H1 (cell line): ENCODE measurements at regions not wholly inside any gene's neighbourhood (a gene's known extent, or its start where the extent isn't known, plus 50 kb on each side); places are given as distances from the start of the nearest gene placed in this dataset.
A peak's percentile ranks its signal among the peaks of the same experiment; 100 is the strongest.

Source experiments
- CTCF ChIA-PET: fragments of 300-600 bp; sonication (Branson Sonifier 250); formaldehyde crosslinking; loops from one replicate; lab custom pipeline; 2021; ENCODE audit not compliant: partially characterized antibody; lab: Charles Lee
- POLR2A ChIA-PET: fragments of 300-600 bp; sonication (Branson Sonifier 250); formaldehyde crosslinking; loops from one replicate; lab custom pipeline; 2021; ENCODE audit warnings: inconsistent platforms; ENCODE audit not compliant: partially characterized antibody; lab: Charles Lee
- DNase-seq, 2 experiments: peaks; one replicate each; pipeline versions ENCODE4 v3.0.0 to v3.0.0-alpha.2; 2010 to 2022; ENCODE audit warnings: low spot score in 2 of 2, low read depth in 1 of 2, mixed read lengths in 1 of 2
- FAIRE-seq: peaks from 2 replicates; lab custom pipeline; 2011; peaks lifted over from hg19 to GRCh38; lab: Jason Lieb, UNC
- H2AFZ ChIP-seq: 2 replicates; pipeline ENCODE4 v1.8.1; 2012; ENCODE audit warnings: low read length, inconsistent platforms
- H2AK5ac ChIP-seq: 2 replicates; pipeline ENCODE4 v1.6.1; 2013; ENCODE audit warnings: low read depth, low read length
- H2BK120ac ChIP-seq: replicated peaks from 2 replicates; pipeline ENCODE3; 2013; ENCODE audit warnings: low read depth, low read length, inconsistent platforms
- H2BK12ac ChIP-seq: 2 replicates; pipeline ENCODE4 v1.6.1; 2013; ENCODE audit warnings: low read depth, low read length
- H2BK15ac ChIP-seq: 2 replicates; pipeline ENCODE4 v1.6.1; 2013; ENCODE audit warnings: low read length
- H2BK20ac ChIP-seq: 2 replicates; pipeline ENCODE4 v1.6.1; 2013; ENCODE audit warnings: low read length
- H2BK5ac ChIP-seq: 2 replicates; pipeline ENCODE4 v1.6.1; 2013; ENCODE audit warnings: low read depth, low read length
- H3K14ac ChIP-seq: 2 replicates; pipeline ENCODE4 v1.6.1; 2013; ENCODE audit warnings: inconsistent platforms; ENCODE audit not compliant: insufficient read length
- H3K18ac ChIP-seq: 2 replicates; pipeline ENCODE4 v1.6.1; 2013; ENCODE audit warnings: low read length; ENCODE audit errors: extremely low read depth
- H3K23ac ChIP-seq: 2 replicates; pipeline ENCODE4 v1.6.1; 2013; ENCODE audit warnings: inconsistent platforms; ENCODE audit not compliant: insufficient read length
- H3K23me2 ChIP-seq: 2 replicates; pipeline ENCODE4 v1.6.1; 2013; ENCODE audit warnings: low read depth, low read length
- H3K27ac ChIP-seq: 2 replicates; pipeline ENCODE4 v1.6.1; 2011; ENCODE audit warnings: low read depth, low read length, inconsistent platforms
- H3K27me3 ChIP-seq, 4 experiments: replicated peaks in 1 of 4; 1 replicate in 1 of 4; 2 replicates in 3 of 4; pipeline versions ENCODE4 v1.6.1 to v1.8.1; 2011 to 2013; ENCODE audit warnings: low read length in 3 of 4, mild to moderate bottlenecking in 3 of 4, inconsistent platforms in 2 of 4, mixed read lengths in 2 of 4, moderate library complexity in 1 of 4; ENCODE audit not compliant: control insufficient read depth in 3 of 4, insufficient read depth in 3 of 4; ENCODE audit errors: extremely low read depth in 1 of 4
- H3K36me3 ChIP-seq, 4 experiments: 2 replicates each; pipeline versions ENCODE4 v1.6.1 to v1.8.1; 2011 to 2013; ENCODE audit warnings: mild to moderate bottlenecking in 4 of 4, low read length in 3 of 4, moderate library complexity in 2 of 4, control low read depth in 1 of 4, inconsistent platforms in 1 of 4; ENCODE audit not compliant: insufficient read depth in 4 of 4, control insufficient read depth in 2 of 4
- H3K4ac ChIP-seq: replicated peaks from 2 replicates; pipeline ENCODE3; 2013; ENCODE audit warnings: low read length, low read depth, mixed read lengths, inconsistent platforms; ENCODE audit not compliant: insufficient read length
- H3K4me1 ChIP-seq, 4 experiments: replicated peaks in 1 of 4; 1 replicate in 1 of 4; 2 replicates in 3 of 4; pipeline versions ENCODE4 v1.6.1 to v1.8.1; 2011 to 2013; ENCODE audit warnings: low read length in 3 of 4, inconsistent platforms in 2 of 4, mixed read lengths in 1 of 4; ENCODE audit not compliant: insufficient read depth in 4 of 4, control insufficient read depth in 3 of 4
- H3K4me2 ChIP-seq, 2 experiments: 2 replicates each; pipeline versions ENCODE4 v1.6.1 to v1.8.1; 2011 to 2013; ENCODE audit warnings: low read depth in 2 of 2, low read length in 2 of 2, control low read depth in 1 of 2, inconsistent platforms in 1 of 2, mild to moderate bottlenecking in 1 of 2; ENCODE audit not compliant: insufficient read depth in 1 of 2
- H3K4me3 ChIP-seq, 4 experiments: fragments of 200-600, 300-600 bp in 1 of 4; sonication (generic), shearing (Covaris generic), sonication (Bioruptor Twin) in 1 of 4; 2 replicates each; pipeline versions ENCODE4 v1.5.1 to v1.8.1; 2011 to 2016; ENCODE audit warnings: low read length in 4 of 4, low read depth in 3 of 4, control low read depth in 2 of 4, inconsistent platforms in 2 of 4, mild to moderate bottlenecking in 2 of 4, mixed read lengths in 1 of 4, moderate library complexity in 1 of 4; ENCODE audit not compliant: insufficient read depth in 2 of 4; ENCODE audit errors: extremely low read depth in 1 of 4
- H3K56ac ChIP-seq: replicated peaks from 2 replicates; pipeline ENCODE3; 2013; ENCODE audit warnings: low read depth, mild to moderate bottlenecking, mixed read lengths, low read length, inconsistent platforms; ENCODE audit not compliant: insufficient read length
- H3K79me1 ChIP-seq: 2 replicates; pipeline ENCODE4 v1.6.1; 2013; ENCODE audit warnings: low read depth, low read length, control low read depth
- H3K79me2 ChIP-seq, 2 experiments: 2 replicates each; pipeline versions ENCODE4 v1.6.1 to v1.8.1; 2012 to 2013; ENCODE audit warnings: low read length in 2 of 2, mild to moderate bottlenecking in 2 of 2, inconsistent platforms in 1 of 2; ENCODE audit not compliant: insufficient read depth in 2 of 2, control insufficient read depth in 1 of 2
- H3K9ac ChIP-seq, 4 experiments: replicated peaks in 1 of 4; 1 replicate in 1 of 4; 2 replicates in 3 of 4; pipeline versions ENCODE4 v1.6.1 to v1.8.1; 2011 to 2013; ENCODE audit warnings: low read depth in 3 of 4, low read length in 3 of 4, control low read depth in 2 of 4, mild to moderate bottlenecking in 2 of 4, moderate library complexity in 2 of 4, inconsistent platforms in 1 of 4; ENCODE audit errors: extremely low read depth in 1 of 4
- H3K9me3 ChIP-seq, 2 experiments: 2 replicates each; pipeline versions ENCODE4 v1.6.1 to v1.8.1; 2012 to 2013; ENCODE audit warnings: mild to moderate bottlenecking in 2 of 2, moderate library complexity in 2 of 2, control low read depth in 1 of 2, inconsistent platforms in 1 of 2, low read depth in 1 of 2, low read length in 1 of 2, mixed read lengths in 1 of 2; ENCODE audit not compliant: insufficient read depth in 2 of 2
- H4K20me1 ChIP-seq, 2 experiments: replicated peaks in 1 of 2; 2 replicates each; pipeline versions ENCODE3 to v1.8.1; 2011 to 2013; ENCODE audit warnings: inconsistent platforms in 2 of 2, low read length in 2 of 2, mild to moderate bottlenecking in 1 of 2; ENCODE audit not compliant: insufficient read depth in 2 of 2, control insufficient read depth in 1 of 2
- H4K5ac ChIP-seq: 2 replicates; pipeline ENCODE4 v1.6.1; 2013; ENCODE audit warnings: low read length, low read depth, mixed read lengths, inconsistent platforms; ENCODE audit not compliant: insufficient read length
- H4K8ac ChIP-seq: 2 replicates; pipeline ENCODE4 v1.8.0; 2013; ENCODE audit warnings: mild to moderate bottlenecking, moderate library complexity, low read length, inconsistent platforms; ENCODE audit not compliant: insufficient read depth; ENCODE audit errors: extremely low read depth
- H4K91ac ChIP-seq: replicated peaks from 2 replicates; pipeline ENCODE3; 2013; ENCODE audit warnings: low read length, mixed read lengths, inconsistent platforms; ENCODE audit not compliant: insufficient read length
- BCL11A ChIP-seq, 2 experiments: IDR thresholded peaks; one replicate each; pipeline ENCODE4 v1.6.1; 2011; ENCODE audit warnings: low read depth in 2 of 2, low read length in 2 of 2, mild to moderate bottlenecking in 2 of 2
- CBX5 ChIP-seq: fragments of 300-800, 300-1000 bp; sonication (generic); IDR thresholded peaks from 2 replicates; pipeline ENCODE4 v1.7.1; 2016; ENCODE audit warnings: antibody characterized with exemption, low read length, low read depth
- CREB1 ChIP-seq: IDR thresholded peaks from 2 replicates; pipeline ENCODE4 v1.6.1; 2012; ENCODE audit warnings: inconsistent platforms
- EP300 ChIP-seq, 2 experiments: IDR thresholded peaks; 1 replicate in 1 of 2; 2 replicates in 1 of 2; pipeline ENCODE4 v1.6.1; 2011 to 2012; ENCODE audit warnings: low read depth in 2 of 2, low read length in 2 of 2, mild to moderate bottlenecking in 2 of 2, borderline replicate concordance in 1 of 2, inconsistent platforms in 1 of 2, moderate library complexity in 1 of 2
- GABPA ChIP-seq: IDR thresholded peaks from 2 replicates; pipeline ENCODE4 v1.6.1; 2011; ENCODE audit warnings: mild to moderate bottlenecking, low read length, moderate library complexity, borderline replicate concordance; ENCODE audit not compliant: insufficient read depth
- GTF2F1 ChIP-seq: IDR thresholded peaks from 2 replicates; pipeline ENCODE4 v1.6.1; 2012; ENCODE audit warnings: low read depth, low read length, improper control_type of control experiment, borderline replicate concordance
- HDAC2 ChIP-seq, 2 experiments: fragments of 300-600 bp in 1 of 2; sonication (generic) in 1 of 2; IDR thresholded peaks; 2 replicates each; pipeline ENCODE4 v1.6.1; 2011 to 2012; ENCODE audit warnings: low read depth in 2 of 2, low read length in 2 of 2, mild to moderate bottlenecking in 2 of 2, moderate library complexity in 2 of 2, borderline replicate concordance in 1 of 2, inconsistent platforms in 1 of 2
- KDM1A ChIP-seq: fragments of 200-600, 300-600 bp; sonication (generic); IDR thresholded peaks from 2 replicates; pipeline ENCODE4 v1.7.1; 2016; ENCODE audit warnings: mild to moderate bottlenecking, low read length, borderline replicate concordance
- NANOG ChIP-seq: IDR thresholded peaks from 2 replicates; pipeline ENCODE4 v1.6.1; 2011; ENCODE audit warnings: low read length, low read depth, mild to moderate bottlenecking, inconsistent platforms; ENCODE audit not compliant: insufficient read depth, poor library complexity, severe bottlenecking
- NRF1 ChIP-seq: IDR thresholded peaks from 2 replicates; pipeline ENCODE4 v1.6.1; 2011; ENCODE audit warnings: mild to moderate bottlenecking, low read depth, low read length, improper control_type of control experiment
- POLR2AphosphoS5 ChIP-seq: IDR thresholded peaks from 2 replicates; pipeline ENCODE4 v1.6.1; 2011; ENCODE audit warnings: low read depth, low read length
- RFX5 ChIP-seq: IDR thresholded peaks from 2 replicates; pipeline ENCODE4 v1.6.1; 2011; ENCODE audit warnings: low read depth, low read length, improper control_type of control experiment, borderline replicate concordance
- TAF1 ChIP-seq: IDR thresholded peaks from 2 replicates; pipeline ENCODE4 v1.6.1; 2011; ENCODE audit warnings: mild to moderate bottlenecking, low read depth, low read length
- WGBS, 2 experiments: shearing (Covaris generic) in 1 of 2; methylation state at CpG; one replicate each; pipeline versions ENCODE4 v1.1.6 to v1.1.7; 2013 to 2015; ENCODE audit warnings: low lambda C conversion rate in 2 of 2, mixed read lengths in 2 of 2, inconsistent platforms in 1 of 2, low coverage in 1 of 2, missing lambda C conversion rate in 1 of 2; ENCODE audit not compliant: insufficient replicate concordance in 2 of 2, insufficient coverage in 1 of 2, insufficient read length in 1 of 2; ENCODE audit errors: extremely low coverage in 1 of 2, missing lambda C conversion rate in 1 of 2; 5-methylcytosine and 5-hydroxymethylcytosine counted together

DNA sequence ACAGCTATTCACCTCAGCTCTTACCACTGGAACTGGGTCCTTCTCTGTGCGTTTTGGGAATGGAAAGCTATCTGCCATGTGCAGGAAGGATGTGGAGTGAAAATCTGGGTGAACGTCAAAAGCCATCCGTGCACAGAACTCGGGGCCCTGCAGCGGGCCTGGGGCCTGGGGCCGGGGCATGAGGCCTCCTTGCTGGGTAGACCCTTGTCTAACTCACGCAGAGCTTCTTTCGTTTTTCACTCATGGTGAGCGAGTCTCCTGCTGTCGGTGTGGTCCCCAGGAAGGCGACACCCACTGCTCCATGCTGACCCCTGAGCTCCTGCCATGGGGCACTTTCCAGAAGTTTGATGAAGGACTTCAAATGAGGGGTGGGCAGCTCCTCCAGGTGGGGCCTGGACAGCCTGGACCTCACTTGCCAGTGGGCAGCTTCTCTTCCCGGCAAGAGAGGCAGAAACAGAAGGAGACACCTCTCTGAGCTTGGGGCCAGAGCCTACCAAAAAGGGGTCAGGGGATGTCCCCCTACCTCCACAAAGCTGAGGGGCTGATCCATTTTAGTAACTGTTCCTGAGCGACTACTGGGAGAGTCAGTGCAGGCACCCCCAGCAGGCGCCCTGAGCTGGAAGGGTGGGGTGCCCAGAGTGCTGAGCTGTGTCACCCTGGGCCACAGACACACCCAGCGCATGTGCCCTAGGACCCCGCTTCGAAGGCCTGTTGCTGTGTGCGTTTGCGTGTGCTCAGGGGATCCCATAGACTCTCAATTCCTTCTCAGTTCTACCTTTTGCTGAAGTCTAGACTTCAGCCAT lies 117.7 kb upstream of the HDAC4 start:
- ChIA-PET POLR2A (no interaction called here), CTCF (no interaction called here)
- H3K4ac ChIP-seq = no peak overlapping the region
- no peak for DNase-seq
- H3K4me2 ChIP-seq = no peak overlapping the region
- H3K79me1 ChIP-seq = no peaks in the 10 kb centered on the region
- H2BK120ac ChIP-seq = no peak overlapping the region
- no peak overlapping the region for H2BK15ac ChIP-seq
- H3K79me2 ChIP-seq = no peaks in the 10 kb centered on the region
- H3K27me3 ChIP-seq = no peaks in the 10 kb centered on the region
- H3K36me3 ChIP-seq = no peaks in the 10 kb centered on the region
- no peak overlapping the region for H3K56ac ChIP-seq
- no peak overlapping the region for H2AK5ac ChIP-seq
- H3K9ac ChIP-seq = no peak overlapping the region
- H4K8ac ChIP-seq = 0 out of 2 replicates have a peak overlapping the region, but pooled peaks have one; percentile 4
- peaks cover 0 to 1% of the 10 kb centered on the region in 2 experiments for H4K20me1 ChIP-seq
- 83% methylated on average over 15 of the region's 19 CpGs; no CpG with 5 or more reads in 1 of the 2 experiments for WGBS, 2 experiments
- H3K4me3 ChIP-seq = no peak overlapping the region
- H4K5ac ChIP-seq = no peak overlapping the region
- H3K23ac ChIP-seq = no peak overlapping the region
- H3K27ac ChIP-seq = no peak overlapping the region
- no peak overlapping the region for H2BK20ac ChIP-seq
- H3K23me2 ChIP-seq = no peaks in the 10 kb centered on the region
- no peak overlapping the region for H2BK12ac ChIP-seq
- no peak overlapping the region for H3K18ac ChIP-seq
- no peak for FAIRE-seq
- no peak overlapping the region for H4K91ac ChIP-seq
- no peak overlapping the region for H2BK5ac ChIP-seq
- H3K9me3 ChIP-seq = no peaks in the 10 kb centered on the region
- no peak overlapping the region for H2AFZ ChIP-seq
- peaks cover 0 to 5% (median 2%) of the 10 kb centered on the region in 4 experiments; a peak in 4 of 7 replicates for H3K4me1 ChIP-seq
- H3K14ac ChIP-seq = no peak overlapping the region
- no peak for TF ChIP-seq GTF2F1
- TF ChIP-seq CREB1 = no peak
- TF ChIP-seq CBX5 = no peak
- TF ChIP-seq KDM1A = no peak
- TF ChIP-seq NRF1 = no peak
- TF ChIP-seq TAF1 = no peak
- TF ChIP-seq EP300 (IDR thresholded peaks at IDR 0.05; ENCODE audit: borderline replicate concordance in 1 of 2, low read depth in 2 of 2, low read length in 2 of 2) = no peak
- no peak for TF ChIP-seq POLR2AphosphoS5
- no peak for TF ChIP-seq HDAC2 (IDR thresholded peaks at IDR 0.05; ENCODE audit: borderline replicate concordance in 1 of 2, low read depth in 2 of 2, low read length in 2 of 2)
- no peak for TF ChIP-seq RFX5
- TF ChIP-seq GABPA = no peak
- TF ChIP-seq NANOG = no peak
- no peak for TF ChIP-seq BCL11A (IDR thresholded peaks at IDR 0.05; ENCODE audit: low read depth in 2 of 2, low read length in 2 of 2)
